ENCODE measurements at regions not wholly inside any gene's neighbourhood (a gene's known extent, or its start where the extent isn't known, plus 50 kb on each side); places are given as distances from the start of the nearest gene placed in this dataset.

- TF ChIP-seq CTCF (IDR thresholded peaks at IDR 0.05) (no peak), ZFX (IDR thresholded peaks at IDR 0.05; ENCODE audit: borderline replicate concordance) (no peak)
Observed at GRCh38 chr18:61169386-61169785, 163.8 kb upstream of the CDH20 start.
